Gastroesophageal sphincter (tissue), 4 donors: ENCODE measurements at regions not wholly inside any gene's neighbourhood (a gene's known extent, or its start where the extent isn't known, plus 50 kb on each side); places are given as distances from the start of the nearest gene placed in this dataset.

Source experiments
- ATAC-seq: fragments of 150-250 bp; one replicate; pipeline ENCODE4 v1.9.1; 2016; ENCODE audit warnings: mild to moderate bottlenecking, moderate library complexity
- H3K27ac ChIP-seq, 4 donors: fragments of 200-600 bp; sonication (generic) in 3 of 4; 1 replicate in 3 of 4; 2 replicates in 1 of 4; pipeline ENCODE4 v1.5.1; 2016 to 2019
- H3K27me3 ChIP-seq: fragments of 200-600 bp; sonication (generic); one replicate; pipeline ENCODE4 v1.5.1; 2019
- H3K36me3 ChIP-seq, 2 donors: fragments of 200-600 bp; sonication (generic); one replicate each; pipeline ENCODE4 v1.5.1; 2019; ENCODE audit warnings: control low read depth in 1 of 2
- H3K4me1 ChIP-seq, 3 donors: fragments of 200-600 bp; sonication (generic); 1 replicate in 2 of 3; 2 replicates in 1 of 3; pipeline ENCODE4 v1.5.1; 2016 to 2019; ENCODE audit warnings: control low read depth in 2 of 3
- H3K4me3 ChIP-seq, 2 donors: fragments of 200-600 bp; sonication (generic); one replicate each; pipeline ENCODE4 v1.5.1; 2019; ENCODE audit warnings: mild to moderate bottlenecking in 1 of 2, moderate library complexity in 1 of 2
- H3K9me3 ChIP-seq, 3 donors: fragments of 200-600 bp; sonication (generic); one replicate each; pipeline ENCODE4 v1.5.1; 2017 to 2019; ENCODE audit warnings: control low read depth in 2 of 3
- EP300 ChIP-seq: sonication (generic); formaldehyde crosslinking; IDR thresholded peaks from one replicate; pipeline ENCODE4 v1.6.1; 2017; ENCODE audit warnings: antibody characterized with exemption, mild to moderate bottlenecking
- POLR2A ChIP-seq, 2 donors: fragments of 450-650 bp; IDR thresholded peaks; one replicate each; pipeline ENCODE4 v1.6.1; 2017; ENCODE audit warnings: antibody characterized with exemption in 2 of 2, mild to moderate bottlenecking in 2 of 2, moderate library complexity in 1 of 2
- POLR2AphosphoS5 ChIP-seq: sonication (generic); formaldehyde crosslinking; IDR thresholded peaks from one replicate; pipeline ENCODE4 v1.6.1; 2017; ENCODE audit warnings: antibody characterized with exemption
- whole genome bisulfite sequencing, 2 donors: methylation state at CpG; one replicate each; pipeline ENCODE4 v1.1.5; 2018; ENCODE audit warnings: low coverage in 1 of 2; 5-methylcytosine and 5-hydroxymethylcytosine counted together
- TF ChIP-seq, protein P1 (sequence below), 4 experiments: fragments of 200-600 bp in 2 of 4; fragments of 450-650 bp in 2 of 4; sonication (generic) in 1 of 4; IDR thresholded peaks; one replicate each; pipeline ENCODE4 v1.5.1; 2017 to 2019; ENCODE audit warnings: antibody characterized with exemption in 4 of 4, mild to moderate bottlenecking in 2 of 4, moderate library complexity in 2 of 4

DNA sequence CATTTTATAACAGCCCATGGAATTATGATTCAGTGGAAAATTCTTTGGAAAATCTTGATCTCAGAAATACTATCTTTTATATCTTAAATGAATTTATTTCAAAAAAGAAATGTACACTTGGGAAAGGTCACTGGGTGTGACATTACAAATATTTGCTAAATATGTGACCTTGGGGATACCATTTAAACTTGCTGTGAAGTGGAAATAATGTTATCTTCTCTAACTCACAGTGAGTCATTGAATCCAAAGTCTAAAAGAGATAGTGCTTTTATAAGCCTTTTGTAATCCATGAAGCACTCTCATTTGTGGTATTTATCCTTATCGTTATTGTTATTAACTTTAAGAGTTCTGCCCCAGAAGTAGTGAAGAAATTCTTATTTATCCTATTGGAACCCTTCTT lies 289.8 kb upstream of the SEMA6D start:
- no peak for ATAC-seq
- H3K4me1 ChIP-seq, result peaks cover 0 to 9% (median 2%) of the 10 kb centered on the region in 3 donors
- TF ChIP-seq EP300 (no peak), POLR2AphosphoS5 (no peak), POLR2A (IDR thresholded peaks at IDR 0.05) (no peak)
- TF ChIP-seq, protein P1, sequence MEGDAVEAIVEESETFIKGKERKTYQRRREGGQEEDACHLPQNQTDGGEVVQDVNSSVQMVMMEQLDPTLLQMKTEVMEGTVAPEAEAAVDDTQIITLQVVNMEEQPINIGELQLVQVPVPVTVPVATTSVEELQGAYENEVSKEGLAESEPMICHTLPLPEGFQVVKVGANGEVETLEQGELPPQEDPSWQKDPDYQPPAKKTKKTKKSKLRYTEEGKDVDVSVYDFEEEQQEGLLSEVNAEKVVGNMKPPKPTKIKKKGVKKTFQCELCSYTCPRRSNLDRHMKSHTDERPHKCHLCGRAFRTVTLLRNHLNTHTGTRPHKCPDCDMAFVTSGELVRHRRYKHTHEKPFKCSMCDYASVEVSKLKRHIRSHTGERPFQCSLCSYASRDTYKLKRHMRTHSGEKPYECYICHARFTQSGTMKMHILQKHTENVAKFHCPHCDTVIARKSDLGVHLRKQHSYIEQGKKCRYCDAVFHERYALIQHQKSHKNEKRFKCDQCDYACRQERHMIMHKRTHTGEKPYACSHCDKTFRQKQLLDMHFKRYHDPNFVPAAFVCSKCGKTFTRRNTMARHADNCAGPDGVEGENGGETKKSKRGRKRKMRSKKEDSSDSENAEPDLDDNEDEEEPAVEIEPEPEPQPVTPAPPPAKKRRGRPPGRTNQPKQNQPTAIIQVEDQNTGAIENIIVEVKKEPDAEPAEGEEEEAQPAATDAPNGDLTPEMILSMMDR (IDR thresholded peaks at IDR 0.05), result no peak
- H3K4me3 ChIP-seq, result no peak overlapping the region
- no peaks in the 10 kb centered on the region for H3K36me3 ChIP-seq
- H3K9me3 ChIP-seq, result no peaks in the 10 kb centered on the region
- H3K27me3 ChIP-seq, result no peaks in the 10 kb centered on the region
- WGBS, 2 donors, result 47 to 88% methylated on average over 1 of the region's 1 CpG
- H3K27ac ChIP-seq, result no peak overlapping the region

DNA sequence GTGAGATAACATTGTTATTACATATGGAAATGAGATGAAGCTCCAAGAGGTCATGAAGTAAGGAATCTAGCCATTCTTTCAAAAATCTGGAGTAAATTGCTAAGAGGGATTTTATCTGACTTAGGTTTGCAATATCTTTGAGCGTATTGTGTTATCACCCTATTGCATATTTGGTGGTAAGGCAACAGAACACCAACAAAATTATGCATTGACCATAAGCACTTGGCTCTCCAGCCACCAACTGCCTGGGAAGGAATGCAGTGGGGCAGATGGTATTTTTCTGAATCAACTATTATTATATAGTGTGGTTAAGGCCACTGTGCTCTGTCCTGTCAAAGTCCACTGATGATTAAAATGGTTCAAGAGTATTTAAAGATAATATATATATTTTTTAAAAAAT lies 287.9 kb upstream of the SEMA6D start:
- WGBS, 2 donors, result 95 to 100% methylated on average over 1 of the region's 1 CpG
- no peak overlapping the region for H3K4me3 ChIP-seq
- no peak for TF ChIP-seq EP300
- TF ChIP-seq, protein P1 (IDR thresholded peaks at IDR 0.05), result no peak
- TF ChIP-seq POLR2A (IDR thresholded peaks at IDR 0.05), result no peak
- TF ChIP-seq POLR2AphosphoS5, result no peak
- H3K27ac ChIP-seq, result no peak overlapping the region
- H3K27me3 ChIP-seq, result no peaks in the 10 kb centered on the region
- no peaks in the 10 kb centered on the region for H3K9me3 ChIP-seq
- no peak for ATAC-seq
- H3K36me3 ChIP-seq, result no peaks in the 10 kb centered on the region
- no peaks in the 10 kb centered on the region for H3K4me1 ChIP-seq

DNA sequence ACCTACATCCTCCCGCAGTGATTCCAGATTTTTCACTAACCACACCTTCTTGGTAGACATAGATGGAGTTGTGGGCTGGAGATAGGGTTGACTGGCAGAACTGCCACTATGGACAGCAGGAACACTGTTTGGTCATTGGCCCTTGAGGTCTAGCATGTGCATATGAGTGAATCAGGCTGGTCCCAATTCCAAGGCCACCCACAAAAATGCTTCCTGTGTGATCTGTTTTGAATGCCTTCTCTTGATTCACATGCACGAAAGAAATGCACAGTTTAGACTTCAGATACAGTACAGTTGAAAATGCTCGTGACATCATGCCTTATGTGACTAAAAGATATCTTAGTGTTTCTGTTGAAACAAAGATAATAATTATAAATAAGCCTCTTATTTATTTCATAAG lies 285.8 kb upstream of the SEMA6D start:
- no peaks in the 10 kb centered on the region for H3K36me3 ChIP-seq
- H3K9me3 ChIP-seq, result no peaks in the 10 kb centered on the region
- TF ChIP-seq POLR2A (IDR thresholded peaks at IDR 0.05) (no peak), POLR2AphosphoS5 (no peak), EP300 (no peak)
- TF ChIP-seq, protein P1 (IDR thresholded peaks at IDR 0.05), result no peak
- H3K27me3 ChIP-seq, result no peaks in the 10 kb centered on the region
- no peak overlapping the region for H3K4me3 ChIP-seq
- H3K27ac ChIP-seq, result no peak overlapping the region
- no peaks in the 10 kb centered on the region for H3K4me1 ChIP-seq
- WGBS, 2 donors, result 83 to 92% methylated on average over 2 of the region's 3 CpGs
- no peak for ATAC-seq

DNA sequence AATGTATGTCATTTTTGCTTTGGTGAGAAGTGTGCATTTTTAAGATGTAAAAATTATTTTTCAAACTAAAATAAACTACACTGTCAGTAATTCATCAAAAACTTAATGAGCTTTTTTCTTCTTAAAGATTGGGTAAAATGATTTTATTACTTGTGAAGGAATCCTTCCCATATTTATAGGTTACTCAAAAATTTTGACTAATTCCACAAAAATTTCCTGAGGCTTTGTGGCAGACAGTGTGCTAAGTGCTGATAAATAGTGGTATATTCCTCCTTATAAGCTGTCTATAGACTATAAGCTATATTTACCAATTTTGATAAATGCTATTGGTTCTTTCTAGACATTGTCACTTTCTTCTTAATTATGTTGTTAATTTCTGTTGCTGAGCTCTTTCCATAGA lies 284.5 kb upstream of the SEMA6D start:
- H3K27ac ChIP-seq, result no peak overlapping the region
- no peaks in the 10 kb centered on the region for H3K9me3 ChIP-seq
- no peaks in the 10 kb centered on the region for H3K36me3 ChIP-seq
- H3K4me1 ChIP-seq, result no peaks in the 10 kb centered on the region
- TF ChIP-seq POLR2A (IDR thresholded peaks at IDR 0.05) (no peak), POLR2AphosphoS5 (no peak), EP300 (no peak)
- TF ChIP-seq, protein P1 (IDR thresholded peaks at IDR 0.05), result no peak
- no peak for ATAC-seq
- no peaks in the 10 kb centered on the region for H3K27me3 ChIP-seq
- no peak overlapping the region for H3K4me3 ChIP-seq

DNA sequence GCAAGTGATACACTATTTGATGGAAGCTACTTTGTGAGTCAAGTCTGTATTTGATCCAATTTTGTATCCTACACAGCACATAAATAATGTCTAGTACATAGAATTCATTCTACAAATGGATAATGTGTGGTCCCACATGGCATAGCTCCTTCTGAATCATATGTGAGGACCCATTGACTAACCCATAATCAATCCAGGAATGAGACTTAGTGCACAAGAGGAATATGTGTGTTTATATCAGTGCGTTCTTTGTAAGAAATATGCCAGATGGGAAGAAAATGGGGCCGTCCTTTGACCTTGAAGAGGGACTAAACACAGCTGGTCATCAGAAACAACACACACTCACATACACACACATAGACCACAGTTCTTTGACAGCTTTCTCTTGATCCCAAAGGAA lies 282.7 kb upstream of the SEMA6D start:
- H3K4me3 ChIP-seq, result no peak overlapping the region
- WGBS, 2 donors, result 65 to 75% methylated on average over 2 of the region's 2 CpGs
- no peaks in the 10 kb centered on the region for H3K9me3 ChIP-seq
- no peaks in the 10 kb centered on the region for H3K36me3 ChIP-seq
- peaks cover 3 to 8% (median 4%) of the 10 kb centered on the region in 3 donors for H3K4me1 ChIP-seq
- H3K27ac ChIP-seq, result no peak overlapping the region
- no peaks in the 10 kb centered on the region for H3K27me3 ChIP-seq
- no peak for TF ChIP-seq POLR2A (IDR thresholded peaks at IDR 0.05)
- TF ChIP-seq EP300, result no peak
- TF ChIP-seq, protein P1 (IDR thresholded peaks at IDR 0.05), result no peak
- no peak for TF ChIP-seq POLR2AphosphoS5
- ATAC-seq, result no peak
